ENCODE measurements at regions not wholly inside any gene's neighbourhood (a gene's known extent, or its start where the extent isn't known, plus 50 kb on each side); places are given as distances from the start of the nearest gene placed in this dataset.
A peak's percentile ranks its signal among the peaks of the same experiment; 100 is the strongest.

GRCh38 chr14:65794674-65795279 lies 382.2 kb downstream of the FUT8 start:
- DNase-seq (ENCODE audit: low spot score): no peak
- peak; percentile 46 for FAIRE-seq

DNA sequence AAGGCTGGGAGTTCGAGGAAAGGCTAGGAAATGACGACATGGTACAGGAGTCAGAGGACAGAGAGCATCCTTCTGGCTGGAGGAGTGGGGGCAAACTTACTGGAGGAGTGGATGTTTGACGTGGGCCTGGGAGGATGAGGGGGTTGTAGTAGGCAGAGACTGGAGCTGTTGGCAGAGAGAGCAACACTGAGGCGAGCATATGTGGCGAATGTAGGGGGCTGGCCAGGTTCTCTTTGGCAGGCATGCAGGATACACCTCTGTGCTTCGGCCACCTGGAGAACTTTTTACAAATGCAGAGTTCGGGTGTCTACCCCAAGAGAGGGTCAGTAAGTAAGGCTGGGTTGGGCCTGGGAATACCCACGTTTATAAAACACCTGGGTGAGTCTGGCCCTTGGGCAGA lies 385.7 kb downstream of the FUT8 start:
- DNase-seq (ENCODE audit: low spot score) (no peak), FAIRE-seq (no peak)

- FAIRE-seq (peak; percentile 71), DNase-seq (ENCODE audit: low spot score) (no peak)
Observed at GRCh38 chr14:65800694-65801093, 388.2 kb downstream of the FUT8 start.

- peak; percentile 37 for FAIRE-seq
Observed at GRCh38 chr14:65802196-65802595, 389.7 kb downstream of the FUT8 start.

GRCh38 chr14:65803885-65804284 lies 391.4 kb downstream of the FUT8 start:
- no peak for FAIRE-seq
- no peak for DNase-seq (ENCODE audit: low spot score)

More at GRCh38 chr14:65802196-65802595, 389.7 kb downstream of the FUT8 start:
- no peak for DNase-seq (ENCODE audit: low spot score)

- peak; percentile 69 for FAIRE-seq
- DNase-seq (ENCODE audit: low spot score): no peak
Observed at GRCh38 chr14:65804439-65805112, 392.0 kb downstream of the FUT8 start.

DNA sequence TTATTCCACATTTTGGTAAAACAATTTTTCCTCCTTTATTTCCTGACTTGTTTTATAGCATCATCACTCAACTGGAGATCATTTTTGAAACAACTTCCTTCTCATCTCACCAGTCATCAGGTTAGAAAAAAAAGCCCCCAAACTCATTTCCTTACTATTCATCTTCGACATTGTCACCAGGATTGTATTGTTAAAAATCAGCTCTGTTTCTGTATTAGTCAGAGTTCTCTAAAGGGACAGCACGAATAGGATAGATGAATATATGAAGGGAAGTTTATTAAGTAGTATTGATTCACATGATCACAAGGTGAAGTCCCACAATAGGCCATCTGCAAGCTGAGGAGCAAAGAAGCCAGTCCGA lies 392.6 kb downstream of the FUT8 start:
- FAIRE-seq: no peak

GRCh38 chr14:65808390-65808789 lies 395.9 kb downstream of the FUT8 start:
- DNase-seq (ENCODE audit: low spot score) (no peak), FAIRE-seq (peak; percentile 69)

More for the DNA sequence above, 392.6 kb downstream of the FUT8 start:
- no peak for DNase-seq (ENCODE audit: low spot score)

DNA sequence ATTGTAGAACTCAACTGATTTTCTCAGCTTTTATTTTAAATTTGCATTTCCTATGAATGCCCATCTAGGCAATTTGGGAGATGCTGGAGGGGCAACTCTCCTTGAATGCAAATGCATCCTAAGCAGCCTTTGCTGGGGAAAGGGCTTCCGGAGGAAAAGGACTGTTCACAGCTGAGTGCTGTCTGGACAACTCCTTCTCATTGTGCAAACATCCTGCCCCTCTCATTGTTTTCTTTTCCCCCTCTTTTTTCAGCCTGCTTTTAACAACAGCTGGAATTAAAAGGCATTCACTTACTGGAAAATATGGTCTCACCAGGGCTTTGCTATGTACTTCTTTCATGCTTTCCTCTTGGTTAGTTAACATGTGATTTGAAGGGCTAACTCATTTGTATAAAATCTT lies 397.8 kb downstream of the FUT8 start:
- DNase-seq (ENCODE audit: low spot score): no peak
- FAIRE-seq: no peak

GRCh38 chr14:65813760-65814384 lies 401.3 kb downstream of the FUT8 start:
- no peak for DNase-seq (ENCODE audit: low spot score)
- FAIRE-seq: peak; percentile 5

GRCh38 chr14:65815127-65815526 lies 402.6 kb downstream of the FUT8 start:
- DNase-seq (ENCODE audit: low spot score): no peak
- FAIRE-seq: peak; percentile 89

GRCh38 chr14:65817011-65817410 lies 404.5 kb downstream of the FUT8 start:
- FAIRE-seq (no peak), DNase-seq (ENCODE audit: low spot score) (no peak)

- no peak for DNase-seq (ENCODE audit: low spot score)
- no peak for FAIRE-seq
Observed at GRCh38 chr14:65819569-65819968, 407.0 kb downstream of the FUT8 start.

GRCh38 chr14:65821224-65821753 lies 408.8 kb downstream of the FUT8 start:
- peak; percentile 30 for FAIRE-seq
- no peak for DNase-seq (ENCODE audit: low spot score)

DNA sequence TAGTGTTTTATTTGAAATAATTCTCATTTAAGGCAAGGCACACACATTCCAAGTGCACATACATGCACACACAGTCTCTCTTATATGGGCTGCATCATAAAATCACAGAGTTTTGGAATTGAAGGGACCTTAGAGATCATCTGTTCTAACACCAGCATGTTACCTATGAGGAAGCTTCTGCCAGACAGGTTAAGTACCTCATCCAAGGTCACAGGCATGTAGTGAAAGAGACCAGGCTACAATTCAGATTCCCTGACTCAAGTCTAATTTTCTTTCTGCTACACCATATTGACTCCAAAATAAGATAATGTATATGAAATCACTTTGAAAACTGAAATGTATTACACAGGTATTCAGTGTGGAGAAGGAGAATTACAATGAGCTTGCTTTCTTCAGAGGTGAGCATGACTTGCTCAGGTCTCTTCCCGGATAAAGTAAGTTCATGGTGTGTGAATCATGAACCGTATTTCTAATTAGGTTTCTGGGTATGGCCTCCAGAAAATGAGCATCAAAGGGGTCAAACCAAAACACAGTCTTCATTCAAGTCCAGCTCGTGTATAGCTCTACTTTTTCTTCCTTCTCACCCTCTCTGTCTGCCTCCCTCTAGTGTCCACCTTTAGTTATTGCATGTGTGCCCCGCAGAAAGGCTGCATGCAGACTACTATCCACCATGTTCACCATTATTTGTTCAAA lies 411.9 kb downstream of the FUT8 start:
- peak; percentile 95 for FAIRE-seq
- DNase-seq (ENCODE audit: low spot score): peak; percentile 83

GRCh38 chr14:65824978-65825299 lies 412.4 kb downstream of the FUT8 start:
- DNase-seq (ENCODE audit: low spot score) (no peak), FAIRE-seq (no peak)

DNA sequence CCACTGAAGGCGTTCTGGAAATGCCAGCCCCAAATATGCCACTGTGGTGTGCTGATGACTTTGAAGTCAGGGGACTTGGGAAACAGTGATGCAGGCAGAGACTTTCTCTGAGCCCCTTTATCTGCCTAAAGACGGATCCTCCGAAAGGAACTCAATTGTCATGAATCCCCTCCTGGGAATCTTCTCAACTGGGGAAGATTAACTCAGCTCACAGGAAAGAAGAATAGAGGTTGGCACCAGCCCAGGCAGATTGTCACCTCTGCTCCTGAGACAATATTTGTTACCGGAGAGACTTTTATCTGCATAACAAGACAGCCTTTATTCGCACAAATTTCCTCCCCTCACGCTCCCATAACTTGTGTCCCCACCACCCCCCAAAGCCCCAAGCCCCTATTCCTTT lies 414.4 kb downstream of the FUT8 start:
- DNase-seq (ENCODE audit: low spot score) (no peak), FAIRE-seq (no peak)

- FAIRE-seq: no peak
Observed at GRCh38 chr14:65827520-65827919, 415.0 kb downstream of the FUT8 start.

GRCh38 chr14:65828396-65828795 lies 415.9 kb downstream of the FUT8 start:
- FAIRE-seq (no peak), DNase-seq (ENCODE audit: low spot score) (no peak)

More at GRCh38 chr14:65827520-65827919, 415.0 kb downstream of the FUT8 start:
- DNase-seq (ENCODE audit: low spot score): no peak

DNA sequence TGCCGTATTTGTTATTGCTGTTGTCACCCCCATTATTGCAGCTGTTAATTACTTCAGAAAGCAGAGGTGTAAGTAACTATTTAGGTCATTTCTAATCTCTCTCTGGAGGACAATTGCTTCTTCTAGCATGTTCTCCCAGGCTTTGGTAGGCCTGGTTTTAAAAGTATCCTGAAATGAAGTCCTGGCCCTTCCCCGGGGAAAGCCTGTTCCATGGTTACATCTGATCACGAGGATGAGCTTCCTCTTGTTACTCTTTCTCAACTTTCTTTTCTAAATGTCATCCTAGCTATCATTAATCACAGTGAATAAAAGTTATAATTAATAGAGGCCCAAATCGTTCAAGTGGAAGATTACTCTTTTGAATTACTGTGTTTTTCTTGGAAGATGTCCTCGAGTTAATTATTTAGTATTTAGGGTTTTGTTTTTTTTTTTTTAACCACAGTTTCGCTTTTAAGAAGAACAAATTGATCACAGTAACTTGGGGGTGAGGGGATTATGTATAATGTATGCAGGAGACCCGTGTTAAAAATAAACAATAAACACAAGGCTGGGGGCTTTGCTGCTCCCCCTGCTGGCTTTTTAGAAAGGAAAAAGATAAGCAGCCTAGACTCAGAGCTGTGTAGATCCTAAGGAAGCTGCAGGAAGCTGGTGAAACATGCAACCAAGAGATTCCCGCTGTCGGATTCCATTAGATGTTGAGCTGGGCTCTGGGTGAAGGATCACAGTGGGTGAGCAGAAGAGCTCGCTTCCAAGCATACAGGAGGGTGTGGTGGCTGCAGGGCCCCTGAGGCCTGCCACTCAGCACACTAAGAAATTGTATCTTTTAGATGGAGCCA lies 420.1 kb downstream of the FUT8 start:
- FAIRE-seq (no peak), DNase-seq (ENCODE audit: low spot score) (peak; percentile 47)

DNA sequence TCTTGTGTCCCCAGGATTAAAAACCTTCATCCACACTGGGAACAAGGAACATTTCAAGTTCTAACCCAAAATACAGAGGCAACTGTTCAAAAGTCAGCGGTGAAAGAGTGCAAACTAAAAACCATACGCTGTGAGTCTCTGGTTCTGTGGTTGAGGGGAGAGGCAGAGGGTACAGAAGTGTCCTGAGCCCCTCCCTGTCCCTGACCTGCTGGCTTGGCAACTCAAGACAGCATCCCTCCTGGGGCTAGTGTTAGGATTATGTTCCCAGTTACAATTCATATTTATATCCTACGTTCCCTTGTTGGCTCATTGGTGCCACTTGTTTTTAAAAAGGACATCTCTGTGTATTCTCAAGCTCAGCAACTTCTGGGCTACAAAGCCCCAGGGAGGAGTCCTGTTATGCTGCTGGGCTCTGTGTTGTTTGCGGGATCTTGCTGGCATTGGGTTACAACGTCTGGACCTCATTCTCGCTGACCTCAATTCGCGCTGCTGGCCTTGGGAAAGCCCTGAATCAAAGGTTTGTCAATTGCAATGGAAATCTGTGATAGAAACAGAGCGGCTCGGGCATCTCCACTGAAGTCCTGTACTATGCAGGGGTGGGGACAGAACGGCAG lies 420.8 kb downstream of the FUT8 start:
- DNase-seq (ENCODE audit: low spot score) (no peak), FAIRE-seq (peak; percentile 59)

Data from urothelium cell line (cell line).